HG03565 (cell line): ENCODE measurements at regions not wholly inside any gene's neighbourhood (a gene's known extent, or its start where the extent isn't known, plus 50 kb on each side); places are given as distances from the start of the nearest gene placed in this dataset.

ENCODE experiments used
- ATAC-seq: cut with Tn5 transposase; IDR thresholded peaks from one replicate; pipeline ENCODE4 v1.9.1; 2021; ENCODE audit warnings: mild to moderate bottlenecking, moderate library complexity; ENCODE audit not compliant: unreplicated experiment

- no peak for ATAC-seq
Measured at GRCh38 chr3:86737517-86737916, 253.4 kb downstream of the VGLL3 start.

- no peak for ATAC-seq
Measured at GRCh38 chr3:86733257-86733656, 257.7 kb downstream of the VGLL3 start.

- ATAC-seq, result no peak
Measured at GRCh38 chr3:86731501-86731901, 259.4 kb downstream of the VGLL3 start.

GRCh38 chr3:86723433-86723832 lies 267.5 kb downstream of the VGLL3 start:
- no peak for ATAC-seq

GRCh38 chr3:86711634-86712033 lies 279.3 kb downstream of the VGLL3 start:
- no peak for ATAC-seq

GRCh38 chr3:86708893-86709292 lies 282.1 kb downstream of the VGLL3 start:
- no peak for ATAC-seq

GRCh38 chr3:86702381-86702958 lies 288.5 kb downstream of the VGLL3 start:
- no peak for ATAC-seq

GRCh38 chr3:86695752-86696151 lies 295.2 kb downstream of the VGLL3 start:
- no peak for ATAC-seq

- no peak for ATAC-seq
Measured at GRCh38 chr3:86673991-86674390, 317.0 kb downstream of the VGLL3 start.

GRCh38 chr3:86661817-86662216 lies 329.1 kb downstream of the VGLL3 start:
- no peak for ATAC-seq

GRCh38 chr3:86658876-86659275 lies 332.1 kb downstream of the VGLL3 start:
- ATAC-seq, result no peak

- ATAC-seq, result no peak
Measured at GRCh38 chr3:86654806-86655460, 336.0 kb downstream of the VGLL3 start.

GRCh38 chr3:86653661-86654205 lies 337.2 kb downstream of the VGLL3 start:
- no peak for ATAC-seq

- no peak for ATAC-seq
Measured at GRCh38 chr3:86648087-86648486, 342.9 kb downstream of the VGLL3 start.

GRCh38 chr3:86645756-86646155 lies 345.2 kb downstream of the VGLL3 start:
- no peak for ATAC-seq

GRCh38 chr3:86634361-86634760 lies 356.6 kb downstream of the VGLL3 start:
- no peak for ATAC-seq

- no peak for ATAC-seq
Measured at GRCh38 chr3:86629511-86629910, 361.4 kb downstream of the VGLL3 start.

- ATAC-seq, result no peak
Measured at GRCh38 chr3:86624192-86624591, 366.8 kb downstream of the VGLL3 start.

- ATAC-seq, result no peak
Measured at GRCh38 chr3:86618706-86619105, 372.2 kb downstream of the VGLL3 start.

GRCh38 chr3:86605166-86605565 lies 385.8 kb downstream of the VGLL3 start:
- no peak for ATAC-seq

GRCh38 chr3:86595696-86596095 lies 395.3 kb downstream of the VGLL3 start:
- ATAC-seq, result no peak

GRCh38 chr3:86594838-86595237 lies 396.1 kb downstream of the VGLL3 start:
- no peak for ATAC-seq

- no peak for ATAC-seq
Measured at GRCh38 chr3:86578071-86578470, 412.9 kb downstream of the VGLL3 start.
